ENCODE measurements at regions not wholly inside any gene's neighbourhood (a gene's known extent, or its start where the extent isn't known, plus 50 kb on each side); places are given as distances from the start of the nearest gene placed in this dataset.

- TF ChIP-seq CTCF (IDR thresholded peaks at IDR 0.05) (no peak), EZH2 (IDR thresholded peaks at IDR 0.05; ENCODE audit: borderline replicate concordance, insufficient read depth, low read depth, low read length, poor library complexity, severe bottlenecking) (no peak)
These were observed 299.1 kb upstream of the OBI1 start for GRCh38 chr13:78958006-78958405.
